MCF 10A (cell line): ENCODE measurements at regions not wholly inside any gene's neighbourhood (a gene's known extent, or its start where the extent isn't known, plus 50 kb on each side); places are given as distances from the start of the nearest gene placed in this dataset.

Experiments
- BruUV-seq: library from RNA; stranded (reverse); fragments of 400-500 nt; replicated peaks from 2 replicates; lab custom pipeline; 2021; lab: Mats Ljungman, UMichigan
- CTCF ChIA-PET: fragments of 300-600 bp; sonication (Branson Sonifier 250); formaldehyde crosslinking; extraction: SDS; loops from one replicate; lab custom pipeline; 2021; ENCODE audit warnings: antibody characterized with exemption, inconsistent platforms; lab: Yijun Ruan, JAX
- POLR2A ChIA-PET: fragments of 300-600, 350-650 bp; sonication (Branson Sonifier 250); formaldehyde crosslinking; extraction: SDS; loops from one replicate; lab custom pipeline; 2020; ENCODE audit warnings: antibody characterized with exemption, inconsistent platforms; lab: Yijun Ruan, JAX
- DNase-seq: peaks from one replicate; pipeline ENCODE4 v3.0.0-alpha.2; 2018; ENCODE audit not compliant: unreplicated experiment
- H3K27ac Mint-ChIP-seq: one replicate; pipeline ENCODE4 v1.8.0; 2022; ENCODE audit warnings: mild to moderate bottlenecking, low read depth, mixed read lengths; ENCODE audit not compliant: unreplicated experiment
- H3K27me3 Mint-ChIP-seq: one replicate; pipeline ENCODE4 v1.8.0; 2022; ENCODE audit warnings: mixed read lengths; ENCODE audit not compliant: insufficient read depth, unreplicated experiment
- H3K36me3 Mint-ChIP-seq: one replicate; pipeline ENCODE4 v1.8.0; 2022; ENCODE audit warnings: mild to moderate bottlenecking, moderate library complexity, mixed read lengths; ENCODE audit not compliant: insufficient read depth, unreplicated experiment
- H3K4me1 Mint-ChIP-seq: one replicate; pipeline ENCODE4 v1.8.0; 2022; ENCODE audit warnings: mixed read lengths; ENCODE audit not compliant: insufficient read depth, unreplicated experiment
- H3K4me3 Mint-ChIP-seq: one replicate; pipeline ENCODE4 v1.8.0; 2022; ENCODE audit warnings: mild to moderate bottlenecking, moderate library complexity, mixed read lengths; ENCODE audit not compliant: unreplicated experiment
- H3K9me3 Mint-ChIP-seq: one replicate; pipeline ENCODE4 v1.8.0; 2022; ENCODE audit warnings: mixed read lengths; ENCODE audit not compliant: unreplicated experiment
- intact Hi-C: fragments of 100-400 bp; cut with micrococcal nuclease; formaldehyde crosslinking; loops from 2 replicates; pipeline ENCODE4 v1.14.1; 2022
- TF ChIP-seq, protein P1 (sequence below): fragments of 200-600 bp; IDR thresholded peaks from one replicate; pipeline ENCODE4 v1.8.0; 2022; ENCODE audit warnings: antibody characterized with exemption, mild to moderate bottlenecking; ENCODE audit not compliant: unreplicated experiment

GRCh38 chrX:39835241-39835640, 262.5 kb downstream of the BCOR start:
- H3K36me3 Mint-ChIP-seq: no peaks in the 10 kb centered on the region
- no peak overlapping the region for H3K27ac Mint-ChIP-seq
- no TSS peak for BruUV-seq

GRCh38 chrX:39835776-39836175, 262.0 kb downstream of the BCOR start:
- no peak for DNase-seq
- Mint-ChIP-seq H3K4me1 (no peaks in the 10 kb centered on the region), H3K36me3 (no peaks in the 10 kb centered on the region), H3K4me3 (no peak overlapping the region), H3K9me3 (no peaks in the 10 kb centered on the region), H3K27ac (no peak overlapping the region), H3K27me3 (peaks cover 17% of the 10 kb centered on the region)
- intact Hi-C loops: no loop called here
- TF ChIP-seq, protein P1, sequence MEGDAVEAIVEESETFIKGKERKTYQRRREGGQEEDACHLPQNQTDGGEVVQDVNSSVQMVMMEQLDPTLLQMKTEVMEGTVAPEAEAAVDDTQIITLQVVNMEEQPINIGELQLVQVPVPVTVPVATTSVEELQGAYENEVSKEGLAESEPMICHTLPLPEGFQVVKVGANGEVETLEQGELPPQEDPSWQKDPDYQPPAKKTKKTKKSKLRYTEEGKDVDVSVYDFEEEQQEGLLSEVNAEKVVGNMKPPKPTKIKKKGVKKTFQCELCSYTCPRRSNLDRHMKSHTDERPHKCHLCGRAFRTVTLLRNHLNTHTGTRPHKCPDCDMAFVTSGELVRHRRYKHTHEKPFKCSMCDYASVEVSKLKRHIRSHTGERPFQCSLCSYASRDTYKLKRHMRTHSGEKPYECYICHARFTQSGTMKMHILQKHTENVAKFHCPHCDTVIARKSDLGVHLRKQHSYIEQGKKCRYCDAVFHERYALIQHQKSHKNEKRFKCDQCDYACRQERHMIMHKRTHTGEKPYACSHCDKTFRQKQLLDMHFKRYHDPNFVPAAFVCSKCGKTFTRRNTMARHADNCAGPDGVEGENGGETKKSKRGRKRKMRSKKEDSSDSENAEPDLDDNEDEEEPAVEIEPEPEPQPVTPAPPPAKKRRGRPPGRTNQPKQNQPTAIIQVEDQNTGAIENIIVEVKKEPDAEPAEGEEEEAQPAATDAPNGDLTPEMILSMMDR: no peak
- BruUV-seq: no TSS peak
- CTCF ChIA-PET: interaction anchor here (1.5 kb wide), 1 partner anchor 9 kb away, joined by 3 read pairs; no protein-coding TSS in a partner anchor
- POLR2A ChIA-PET: no interaction called here

More at GRCh38 chrX:39835241-39835640, 262.5 kb downstream of the BCOR start:
- Mint-ChIP-seq H3K9me3 (no peaks in the 10 kb centered on the region), H3K4me3 (no peak overlapping the region), H3K27me3 (peaks cover 12% of the 10 kb centered on the region), H3K4me1 (no peaks in the 10 kb centered on the region)
- no peak for DNase-seq
- ChIA-PET POLR2A (interaction anchor here (0.5 kb wide), 1 partner anchor 141 kb away, joined by 3 read pairs; no protein-coding TSS in a partner anchor), CTCF (no interaction called here)
- TF ChIP-seq, protein P1: no peak
- intact Hi-C loops: no loop called here

GRCh38 chrX:39836802-39837420, 260.8 kb downstream of the BCOR start:
- no peak overlapping the region for H3K4me3 Mint-ChIP-seq
- peaks cover 28% of the 10 kb centered on the region for H3K27me3 Mint-ChIP-seq
- CTCF ChIA-PET: interaction anchor here (1.5 kb wide), 1 partner anchor 8 kb away, joined by 3 read pairs; no protein-coding TSS in a partner anchor
- no TSS peak for BruUV-seq
- H3K27ac Mint-ChIP-seq: no peak overlapping the region
- TF ChIP-seq, protein P1: no peak
- POLR2A ChIA-PET: no interaction called here
- DNase-seq: no peak
- H3K4me1 Mint-ChIP-seq: no peaks in the 10 kb centered on the region
- H3K9me3 Mint-ChIP-seq: no peaks in the 10 kb centered on the region
- no peaks in the 10 kb centered on the region for H3K36me3 Mint-ChIP-seq
- intact Hi-C loops: no loop called here

DNA sequence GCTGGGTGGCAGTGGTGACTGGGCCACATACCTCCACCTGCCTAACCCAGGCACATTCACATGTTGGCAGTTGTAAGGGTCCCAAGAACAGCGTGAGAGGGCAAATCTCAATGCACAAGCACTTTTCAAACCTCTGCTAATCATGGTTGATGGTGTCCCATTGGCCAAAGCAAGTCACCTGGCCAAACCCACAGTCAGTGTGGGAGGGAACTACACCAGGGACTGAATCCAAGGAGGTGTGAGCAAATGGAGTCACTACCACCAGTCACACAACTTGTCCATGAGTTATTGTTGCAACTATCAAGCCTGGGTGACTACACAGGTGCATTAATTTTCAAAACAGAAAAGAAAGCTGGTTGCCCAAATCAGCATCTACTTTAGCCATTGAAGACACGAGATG, 260.1 kb downstream of the BCOR start:
- no TSS peak for BruUV-seq
- TF ChIP-seq, protein P1: no peak
- no peak overlapping the region for H3K4me3 Mint-ChIP-seq
- POLR2A ChIA-PET: no interaction called here
- CTCF ChIA-PET: no interaction called here
- intact Hi-C loops: no loop called here
- H3K27me3 Mint-ChIP-seq: peaks cover 26% of the 10 kb centered on the region
- H3K27ac Mint-ChIP-seq: no peak overlapping the region
- no peaks in the 10 kb centered on the region for H3K9me3 Mint-ChIP-seq
- no peak for DNase-seq
- H3K4me1 Mint-ChIP-seq: no peaks in the 10 kb centered on the region
- no peaks in the 10 kb centered on the region for H3K36me3 Mint-ChIP-seq
